Right cardiac atrium (tissue), 5 donors: ENCODE measurements at regions not wholly inside any gene's neighbourhood (a gene's known extent, or its start where the extent isn't known, plus 50 kb on each side); places are given as distances from the start of the nearest gene placed in this dataset.

Experiments used
- ATAC-seq, 2 donors: fragments of 200-7000 bp; cut with Tn5 transposase; one replicate each; pipeline versions ENCODE4 v1.8.0 to v1.9.1; 2020; ENCODE audit warnings: moderate library complexity in 2 of 2, mild to moderate bottlenecking in 1 of 2
- DNase-seq, 3 donors: peaks; one replicate each; pipeline ENCODE4 v3.0.0-alpha.2; 2020
- H3K27ac ChIP-seq: one replicate; pipeline ENCODE4 v1.5.1; 2013; ENCODE audit warnings: mild to moderate bottlenecking, low read length, control low read depth, moderate library complexity
- H3K27me3 ChIP-seq: one replicate; pipeline ENCODE4 v1.6.1; 2013; ENCODE audit not compliant: control insufficient read depth, insufficient read depth
- H3K4me1 ChIP-seq: one replicate; pipeline ENCODE4 v1.6.1; 2013; ENCODE audit warnings: low read length; ENCODE audit not compliant: control insufficient read depth, insufficient read depth
- H3K4me3 ChIP-seq: one replicate; pipeline ENCODE4 v1.5.1; 2013; ENCODE audit warnings: low read length, control low read depth
- H3K9me3 ChIP-seq: one replicate; pipeline ENCODE4 v1.6.1; 2013; ENCODE audit warnings: low read length; ENCODE audit not compliant: control insufficient read depth
- WGBS: extraction: QIAGEN DNeasy Blood & Tissue Kit; methylation state at CpG from one replicate; pipeline ENCODE4 v1.1.7; 2013; 5-methylcytosine and 5-hydroxymethylcytosine counted together
- intact Hi-C, 4 donors: fragments of 100-400 bp; cut with DNase I; formaldehyde crosslinking; loops; one replicate each; pipeline versions ENCODE4 v1.11.0 to v1.14.0; 2022 to 2023
- donor health status: healthy with polysubstance abuse.
- donor health status: DM: no; HTN: yes; CAD: no.
- donor health status: DM: no; HTN: no; CAD: no.
- donor health status: DM: no; HTN: yes; CAD: no; lungs with severe emphysema.
- donor health status: DM: yes; HTN: yes; CAD: no.

- DNase-seq: no peak
These were observed 79.5 kb downstream of the FAM161A start for GRCh38 chr2:61774351-61774750.

GRCh38 chr2:61771904-61772845 lies 81.7 kb downstream of the FAM161A start:
- no peak for ATAC-seq
- Histone ChIP-seq H3K4me3 (no peak overlapping the region), H3K9me3 (no peaks in the 10 kb centered on the region), H3K27ac (no peak overlapping the region), H3K4me1 (no peaks in the 10 kb centered on the region), H3K27me3 (no peaks in the 10 kb centered on the region)
- no peak for DNase-seq
- intact Hi-C loops: loop anchor here in 1 of 4 donors (10.0 kb wide), 1 partner anchor 237 kb away; the partner anchor contains the start of gene XPO1
- 45% methylated on average over 7 of the region's 7 CpGs for WGBS

More at GRCh38 chr2:61774351-61774750, 79.5 kb downstream of the FAM161A start:
- no peak for ATAC-seq
- Histone ChIP-seq H3K27me3 (no peaks in the 10 kb centered on the region), H3K4me3 (no peak overlapping the region), H3K4me1 (no peaks in the 10 kb centered on the region), H3K9me3 (no peaks in the 10 kb centered on the region), H3K27ac (no peak overlapping the region)
- 63% methylated on average over 1 of the region's 1 CpG for WGBS
- intact Hi-C loops: loop anchor here in 1 of 4 donors (10.0 kb wide), 1 partner anchor 240 kb away; the partner anchor contains the start of gene XPO1

GRCh38 chr2:61770746-61771145 lies 83.1 kb downstream of the FAM161A start:
- intact Hi-C loops: loop anchor here in 1 of 4 donors (10.0 kb wide), 1 partner anchor 236 kb away; the partner anchor contains the start of gene XPO1

GRCh38 chr2:61770298-61770697 lies 83.6 kb downstream of the FAM161A start:
- Histone ChIP-seq H3K27ac (no peak overlapping the region), H3K9me3 (no peaks in the 10 kb centered on the region), H3K27me3 (no peaks in the 10 kb centered on the region), H3K4me1 (no peaks in the 10 kb centered on the region), H3K4me3 (no peak overlapping the region)
- WGBS: 72% methylated on average over 1 of the region's 1 CpG
- intact Hi-C loops: loop anchor here in 1 of 4 donors (10.0 kb wide), 1 partner anchor 235 kb away; the partner anchor contains the start of gene XPO1
- DNase-seq: no peak
- no peak for ATAC-seq

More at GRCh38 chr2:61770746-61771145, 83.1 kb downstream of the FAM161A start:
- Histone ChIP-seq H3K4me3 (no peak overlapping the region), H3K9me3 (no peaks in the 10 kb centered on the region), H3K27me3 (no peaks in the 10 kb centered on the region), H3K4me1 (no peaks in the 10 kb centered on the region), H3K27ac (no peak overlapping the region)
- DNase-seq: no peak
- no peak for ATAC-seq

GRCh38 chr2:61769093-61769675 lies 84.7 kb downstream of the FAM161A start:
- no peaks in the 10 kb centered on the region for H3K4me1 ChIP-seq
- ATAC-seq (no peak), DNase-seq (no peak)
- intact Hi-C loops: no loop called here
- no peak overlapping the region for H3K4me3 ChIP-seq
- H3K27me3 ChIP-seq: no peaks in the 10 kb centered on the region
- WGBS: 78% methylated on average over 1 of the region's 1 CpG
- H3K9me3 ChIP-seq: no peaks in the 10 kb centered on the region
- no peak overlapping the region for H3K27ac ChIP-seq

GRCh38 chr2:61764035-61764800 lies 89.6 kb downstream of the FAM161A start:
- no peaks in the 10 kb centered on the region for H3K9me3 ChIP-seq
- 2% methylated on average over 70 of the region's 70 CpGs for WGBS
- peak overlapping the region; percentile 99 for H3K27ac ChIP-seq
- peak; percentile 100 for ATAC-seq
- peak; percentile 98 to 99 (median 99) for DNase-seq
- H3K4me1 ChIP-seq: no peaks in the 10 kb centered on the region
- H3K27me3 ChIP-seq: no peaks in the 10 kb centered on the region
- intact Hi-C loops: loop anchor here in 2 of 4 donors (5.0 kb wide), 2 partner anchors 72 to 227 kb away; partner anchors contain the start of gene XPO1 (in 1 of the 2)
- peak overlapping the region; percentile 73 for H3K4me3 ChIP-seq

GRCh38 chr2:61763605-61764034 lies 90.2 kb downstream of the FAM161A start:
- H3K4me3 ChIP-seq: peak overlapping the region; percentile 73
- H3K4me1 ChIP-seq: no peaks in the 10 kb centered on the region
- DNase-seq: peak; percentile 86 to 91 (median 91)
- peak; percentile 89 to 90 for ATAC-seq
- WGBS: under 1% methylated on average over 23 of the region's 23 CpGs
- H3K27me3 ChIP-seq: no peaks in the 10 kb centered on the region
- no peaks in the 10 kb centered on the region for H3K9me3 ChIP-seq
- intact Hi-C loops: loop anchor here in 2 of 4 donors (5.0 kb wide), 2 partner anchors 71 to 226 kb away; partner anchors contain the start of gene XPO1 (in 1 of the 2)
- H3K27ac ChIP-seq: peak overlapping the region; percentile 99

GRCh38 chr2:61762292-61762691 lies 91.6 kb downstream of the FAM161A start:
- H3K27me3 ChIP-seq: no peaks in the 10 kb centered on the region
- ATAC-seq: no peak
- no peaks in the 10 kb centered on the region for H3K4me1 ChIP-seq
- H3K4me3 ChIP-seq: no peak overlapping the region
- intact Hi-C loops: loop anchor here in 2 of 4 donors (5.0 kb wide), 2 partner anchors 70 to 225 kb away; partner anchors contain the start of gene XPO1 (in 1 of the 2)
- no peaks in the 10 kb centered on the region for H3K9me3 ChIP-seq
- DNase-seq: no peak
- H3K27ac ChIP-seq: no peak overlapping the region
- 96% methylated on average over 8 of the region's 8 CpGs for WGBS

- no peaks in the 10 kb centered on the region for H3K9me3 ChIP-seq
- H3K4me1 ChIP-seq: no peaks in the 10 kb centered on the region
- H3K27me3 ChIP-seq: no peaks in the 10 kb centered on the region
- 76% methylated on average over 2 of the region's 2 CpGs for WGBS
- no peak overlapping the region for H3K27ac ChIP-seq
- no peak overlapping the region for H3K4me3 ChIP-seq
- no peak for ATAC-seq
- intact Hi-C loops: loop anchor here in 2 of 4 donors (5.0 kb wide), 2 partner anchors 67 to 222 kb away; partner anchors contain the start of gene XPO1 (in 1 of the 2)
- DNase-seq: no peak
These were observed 94.1 kb downstream of the FAM161A start for GRCh38 chr2:61759718-61760117.

- no peak overlapping the region for H3K27ac ChIP-seq
- intact Hi-C loops: no loop called here
These were observed 94.9 kb downstream of the FAM161A start for GRCh38 chr2:61759005-61759404.

More at GRCh38 chr2:61759005-61759404, 94.9 kb downstream of the FAM161A start:
- DNase-seq (no peak), ATAC-seq (no peak)
- Histone ChIP-seq H3K4me3 (no peak overlapping the region), H3K27me3 (no peaks in the 10 kb centered on the region), H3K4me1 (no peaks in the 10 kb centered on the region), H3K9me3 (no peaks in the 10 kb centered on the region)
- WGBS: 81% methylated on average over 4 of the region's 4 CpGs
